HG03460 (cell line): ENCODE measurements at regions not wholly inside any gene's neighbourhood (a gene's known extent, or its start where the extent isn't known, plus 50 kb on each side); places are given as distances from the start of the nearest gene placed in this dataset.
"Not testable (repeated sequence)": the region's sequence is repeated elsewhere in the genome, so short reads cannot be mapped to it uniquely, and the experiment has no call there.

Experiments
- ATAC-seq: cut with Tn5 transposase; IDR thresholded peaks from one replicate; pipeline ENCODE4 v1.9.1; 2021; ENCODE audit not compliant: unreplicated experiment

- ATAC-seq, result no peak
Measured at GRCh38 chr2:14960686-14961324, 328.3 kb downstream of the LRATD1 start.

- no peak for ATAC-seq
Measured at GRCh38 chr2:14967729-14968128, 335.2 kb downstream of the LRATD1 start.

GRCh38 chr2:14975381-14975780 lies 342.9 kb downstream of the LRATD1 start:
- ATAC-seq, result no peak

GRCh38 chr2:14977021-14977420 lies 344.5 kb downstream of the LRATD1 start:
- no peak for ATAC-seq

GRCh38 chr2:14978845-14979244 lies 346.3 kb downstream of the LRATD1 start:
- no peak for ATAC-seq

GRCh38 chr2:14982790-14983189 lies 350.3 kb downstream of the LRATD1 start:
- no peak for ATAC-seq

GRCh38 chr2:14988600-14988999 lies 356.1 kb downstream of the LRATD1 start:
- ATAC-seq, result no peak

GRCh38 chr2:14991723-14992122 lies 359.2 kb downstream of the LRATD1 start:
- ATAC-seq, result no peak

- ATAC-seq, result no peak
Measured at GRCh38 chr2:14994721-14995120, 362.2 kb downstream of the LRATD1 start.

GRCh38 chr2:14996351-14997014 lies 364.0 kb downstream of the LRATD1 start:
- no peak for ATAC-seq

- ATAC-seq, result no peak
Measured at GRCh38 chr2:14998546-14998945, 366.0 kb downstream of the LRATD1 start.

GRCh38 chr2:14999114-14999661 lies 366.7 kb downstream of the LRATD1 start:
- ATAC-seq, result no peak

GRCh38 chr2:15002519-15002918 lies 370.0 kb downstream of the LRATD1 start:
- not testable (repeated sequence) for ATAC-seq

- ATAC-seq, result peak; percentile 67
Measured at GRCh38 chr2:15006667-15007066, 374.1 kb downstream of the LRATD1 start.

GRCh38 chr2:15009681-15010080 lies 377.2 kb downstream of the LRATD1 start:
- ATAC-seq, result no peak

- ATAC-seq, result no peak
Measured at GRCh38 chr2:15010346-15010745, 377.8 kb downstream of the LRATD1 start.

GRCh38 chr2:15018814-15019213 lies 386.3 kb downstream of the LRATD1 start:
- ATAC-seq, result no peak

- ATAC-seq, result no peak
Measured at GRCh38 chr2:15023221-15023620, 390.7 kb downstream of the LRATD1 start.

- no peak for ATAC-seq
Measured at GRCh38 chr2:15028406-15028805, 395.9 kb downstream of the LRATD1 start.

GRCh38 chr2:15031745-15032240 lies 399.3 kb downstream of the LRATD1 start:
- peak; percentile 96 for ATAC-seq

GRCh38 chr2:15034246-15034645 lies 401.7 kb downstream of the LRATD1 start:
- no peak for ATAC-seq

GRCh38 chr2:15034860-15035259 lies 402.3 kb downstream of the LRATD1 start:
- no peak for ATAC-seq
